ENCODE measurements at regions not wholly inside any gene's neighbourhood (a gene's known extent, or its start where the extent isn't known, plus 50 kb on each side); places are given as distances from the start of the nearest gene placed in this dataset.

DNA sequence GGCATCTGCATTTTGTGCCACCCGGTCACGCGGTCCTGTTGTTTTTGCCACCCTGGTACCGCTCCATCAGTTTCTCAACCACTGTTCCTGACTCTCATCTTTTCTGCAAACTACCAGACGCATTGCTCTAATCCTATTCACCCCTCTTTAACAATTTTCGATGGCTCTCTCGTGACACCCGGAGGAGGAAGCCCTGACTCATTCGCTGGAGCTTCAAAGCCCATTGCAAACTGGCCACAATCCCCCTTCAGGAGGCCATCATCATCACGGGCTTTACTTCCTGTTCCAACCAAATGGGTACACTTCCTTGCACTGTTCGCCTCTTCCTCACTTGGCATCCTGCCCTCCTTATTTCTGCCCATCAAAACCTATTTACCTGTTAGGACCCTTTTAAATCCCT lies 155.3 kb downstream of the RGS9 start:
- TF ChIP-seq, protein P1, sequence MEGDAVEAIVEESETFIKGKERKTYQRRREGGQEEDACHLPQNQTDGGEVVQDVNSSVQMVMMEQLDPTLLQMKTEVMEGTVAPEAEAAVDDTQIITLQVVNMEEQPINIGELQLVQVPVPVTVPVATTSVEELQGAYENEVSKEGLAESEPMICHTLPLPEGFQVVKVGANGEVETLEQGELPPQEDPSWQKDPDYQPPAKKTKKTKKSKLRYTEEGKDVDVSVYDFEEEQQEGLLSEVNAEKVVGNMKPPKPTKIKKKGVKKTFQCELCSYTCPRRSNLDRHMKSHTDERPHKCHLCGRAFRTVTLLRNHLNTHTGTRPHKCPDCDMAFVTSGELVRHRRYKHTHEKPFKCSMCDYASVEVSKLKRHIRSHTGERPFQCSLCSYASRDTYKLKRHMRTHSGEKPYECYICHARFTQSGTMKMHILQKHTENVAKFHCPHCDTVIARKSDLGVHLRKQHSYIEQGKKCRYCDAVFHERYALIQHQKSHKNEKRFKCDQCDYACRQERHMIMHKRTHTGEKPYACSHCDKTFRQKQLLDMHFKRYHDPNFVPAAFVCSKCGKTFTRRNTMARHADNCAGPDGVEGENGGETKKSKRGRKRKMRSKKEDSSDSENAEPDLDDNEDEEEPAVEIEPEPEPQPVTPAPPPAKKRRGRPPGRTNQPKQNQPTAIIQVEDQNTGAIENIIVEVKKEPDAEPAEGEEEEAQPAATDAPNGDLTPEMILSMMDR (IDR thresholded peaks at IDR 0.05; ENCODE audit: low read length), result no peak
- no peak for TF ChIP-seq EZH2 (optimal IDR thresholded peaks at IDR 0.05; ENCODE audit: low read depth, low read length)
